SK-N-MC (cell line): ENCODE measurements at regions not wholly inside any gene's neighbourhood (a gene's known extent, or its start where the extent isn't known, plus 50 kb on each side); places are given as distances from the start of the nearest gene placed in this dataset.

Experiments
- EZH2 ChIP-seq: fragments of 200-600 bp; sonication (generic); IDR thresholded peaks from one replicate; pipeline ENCODE4 v1.6.1; 2017; ENCODE audit warnings: antibody characterized with exemption
- FOXP2 ChIP-seq: optimal IDR thresholded peaks from 2 replicates; pipeline ENCODE3; 2011; ENCODE audit warnings: mild to moderate bottlenecking, moderate library complexity; ENCODE audit not compliant: insufficient read depth; ENCODE audit errors: extremely low read length, control extremely low read depth
- POLR2AphosphoS5 ChIP-seq: IDR thresholded peaks from 2 replicates; pipeline ENCODE4 v1.6.1; 2012; ENCODE audit warnings: mild to moderate bottlenecking, low read depth, low read length, borderline replicate concordance

- no peak for TF ChIP-seq POLR2AphosphoS5
- TF ChIP-seq FOXP2, result no peak
- TF ChIP-seq EZH2, result no peak
Measured at GRCh38 chr12:127774828-127775227, 492.1 kb upstream of the TMEM132C start.
